GM23338 (cell line): ENCODE measurements at regions not wholly inside any gene's neighbourhood (a gene's known extent, or its start where the extent isn't known, plus 50 kb on each side); places are given as distances from the start of the nearest gene placed in this dataset.

ENCODE experiments used
- ATAC-seq: fragments of 200-7000 bp; cut with Tn5 transposase; 3 replicates; pipeline ENCODE4 v1.9.1; 2020
- DNase-seq: peaks from one replicate; pipeline ENCODE4 v3.0.0-alpha.2; 2015; ENCODE audit warnings: low spot score
- H2AFZ ChIP-seq: fragments of 200-600 bp; sonication (generic); 2 replicates; pipeline ENCODE4 v1.8.0; 2016; ENCODE audit warnings: antibody characterized with exemption, mild to moderate bottlenecking, moderate library complexity
- H3F3A ChIP-seq: fragments of 200-600 bp; sonication (generic); replicated peaks from 2 replicates; pipeline ENCODE4 v1.8.0; 2017; ENCODE audit warnings: antibody characterized with exemption, mixed run types, low read depth
- H3K27ac ChIP-seq: fragments of 200-600 bp; sonication (generic); 2 replicates; pipeline ENCODE4 v1.6.1; 2016; ENCODE audit warnings: low read depth
- H3K27me3 ChIP-seq: fragments of 200-600 bp; sonication (generic); 2 replicates; pipeline ENCODE4 v1.8.0; 2016; ENCODE audit warnings: mild to moderate bottlenecking, mixed run types, moderate library complexity; ENCODE audit not compliant: insufficient read depth
- H3K36me3 ChIP-seq: fragments of 200-600 bp; sonication (generic); 2 replicates; pipeline ENCODE4 v1.8.0; 2016; ENCODE audit warnings: mild to moderate bottlenecking; ENCODE audit not compliant: insufficient read depth
- H3K4me1 ChIP-seq: fragments of 200-600 bp; sonication (generic); 2 replicates; pipeline ENCODE4 v1.8.0; 2016; ENCODE audit warnings: mild to moderate bottlenecking, moderate library complexity; ENCODE audit not compliant: insufficient read depth
- H3K4me2 ChIP-seq: fragments of 200-600 bp; sonication (generic); 2 replicates; pipeline ENCODE4 v1.7.1; 2017; ENCODE audit warnings: mixed run types
- H3K4me3 ChIP-seq: fragments of 200-600 bp; sonication (generic); 2 replicates; pipeline ENCODE4 v1.6.1; 2016; ENCODE audit warnings: mixed run types
- H3K79me2 ChIP-seq: fragments of 200-600 bp; sonication (generic); replicated peaks from 2 replicates; pipeline ENCODE4 v1.8.0; 2017; ENCODE audit warnings: mild to moderate bottlenecking; ENCODE audit not compliant: insufficient read depth
- H3K9me2 ChIP-seq: fragments of 200-600 bp; sonication (generic); 2 replicates; pipeline ENCODE4 v1.8.0; 2017; ENCODE audit not compliant: insufficient read depth
- H4K20me1 ChIP-seq: fragments of 200-600 bp; sonication (generic); replicated peaks from 2 replicates; pipeline ENCODE4 v1.8.0; 2017; ENCODE audit warnings: mild to moderate bottlenecking; ENCODE audit not compliant: insufficient read depth
- H3K27ac Mint-ChIP-seq: 2 replicates; pipeline ENCODE4 v1.8.0; 2020; ENCODE audit warnings: inconsistent platforms, mild to moderate bottlenecking, moderate library complexity, mixed read lengths
- H3K27me3 Mint-ChIP-seq: 3 replicates; pipeline ENCODE4 v1.8.0; 2022; ENCODE audit warnings: low read depth, mild to moderate bottlenecking, moderate library complexity, mixed read lengths, inconsistent platforms; ENCODE audit not compliant: insufficient read depth, poor library complexity
- H3K36me3 Mint-ChIP-seq: 3 replicates; pipeline ENCODE4 v1.8.0; 2021; ENCODE audit warnings: low read depth, mild to moderate bottlenecking, inconsistent platforms, moderate library complexity, mixed read lengths
- H3K4me1 Mint-ChIP-seq: 3 replicates; pipeline ENCODE4 v1.8.0; 2020; ENCODE audit warnings: mild to moderate bottlenecking, inconsistent platforms, mixed read lengths
- H3K4me3 Mint-ChIP-seq: 3 replicates; pipeline ENCODE4 v1.8.0; 2021; ENCODE audit warnings: moderate library complexity, mild to moderate bottlenecking, inconsistent platforms, mixed read lengths
- H3K9me3 Mint-ChIP-seq: 3 replicates; pipeline ENCODE4 v1.8.0; 2020; ENCODE audit warnings: moderate library complexity, mild to moderate bottlenecking, inconsistent platforms, mixed read lengths
- CREB1 ChIP-seq: fragments of 250-450 bp; sonication (Bioruptor Pico); IDR thresholded peaks from 2 replicates; pipeline ENCODE4 v1.5.0; 2020; ENCODE audit warnings: low read depth, mild to moderate bottlenecking, moderate library complexity
- ETS1 ChIP-seq: IDR thresholded peaks from 2 replicates; pipeline ENCODE4 v1.6.1; 2016; ENCODE audit warnings: antibody characterized with exemption
- EZH2 ChIP-seq: fragments of 200-600 bp; sonication (generic); IDR thresholded peaks from one replicate; pipeline ENCODE4 v1.8.0; 2017; ENCODE audit warnings: antibody characterized with exemption, mild to moderate bottlenecking, low read depth; ENCODE audit not compliant: unreplicated experiment
- EZH2phosphoT487 ChIP-seq: fragments of 200-600 bp; sonication (generic); IDR thresholded peaks from one replicate; pipeline ENCODE4 v1.8.1; 2018; ENCODE audit warnings: antibody characterized with exemption; ENCODE audit not compliant: unreplicated experiment
- ZNF114 ChIP-seq: fragments of 250-450 bp; sonication (Bioruptor Pico); IDR thresholded peaks from 2 replicates; pipeline ENCODE4 v1.5.0; 2020; ENCODE audit warnings: mild to moderate bottlenecking, moderate library complexity
- TF ChIP-seq, protein P1 (sequence below), 2 experiments: fragments of 200-600 bp in 1 of 2; sonication (generic) in 1 of 2; conservative IDR thresholded peaks; 2 replicates each; pipeline versions ENCODE4 v1.5.1 to v1.6.1; 2016 to 2017; ENCODE audit warnings: antibody characterized with exemption in 2 of 2, low read depth in 2 of 2, mild to moderate bottlenecking in 2 of 2, moderate library complexity in 1 of 2

DNA sequence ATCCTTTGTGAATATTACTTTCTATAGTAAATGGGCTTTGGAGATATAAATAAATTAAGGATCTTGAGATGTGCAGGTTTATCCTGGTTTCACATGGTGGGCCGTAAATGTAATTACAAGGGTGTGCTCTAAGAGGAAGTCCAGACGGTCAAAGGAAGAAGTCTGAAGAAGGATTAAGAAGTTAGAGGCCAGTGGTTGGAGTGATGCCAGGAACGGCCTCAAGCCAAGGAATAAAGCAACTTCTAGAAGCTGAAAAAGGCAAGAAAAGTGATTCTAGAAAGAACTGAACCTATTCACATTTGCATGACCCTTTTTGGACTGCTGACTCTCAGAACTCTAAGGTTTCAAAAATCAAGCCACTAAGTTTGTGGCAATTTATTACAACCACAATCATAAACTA, 981.3 kb upstream of the ALCAM start (continued):
- TF ChIP-seq EZH2 (no peak), ETS1 (no peak), EZH2phosphoT487 (no peak), ZNF114 (no peak)

GRCh38 chr3:104388619-104389018, 978.1 kb upstream of the ALCAM start:
- no peak overlapping the region for H3K4me3 Mint-ChIP-seq
- Histone ChIP-seq H3K4me1 (no peaks in the 10 kb centered on the region), H3K27ac (no peak overlapping the region), H3K36me3 (no peaks in the 10 kb centered on the region), H3K27me3 (no peaks in the 10 kb centered on the region), H2AFZ (no peak overlapping the region), H3K79me2 (no peaks in the 10 kb centered on the region), H3K4me2 (no peak overlapping the region), H3F3A (no peaks in the 10 kb centered on the region), H3K9me2 (no peaks in the 10 kb centered on the region), H3K4me3 (no peak overlapping the region), H4K20me1 (no peaks in the 10 kb centered on the region)
- TF ChIP-seq, protein P1, sequence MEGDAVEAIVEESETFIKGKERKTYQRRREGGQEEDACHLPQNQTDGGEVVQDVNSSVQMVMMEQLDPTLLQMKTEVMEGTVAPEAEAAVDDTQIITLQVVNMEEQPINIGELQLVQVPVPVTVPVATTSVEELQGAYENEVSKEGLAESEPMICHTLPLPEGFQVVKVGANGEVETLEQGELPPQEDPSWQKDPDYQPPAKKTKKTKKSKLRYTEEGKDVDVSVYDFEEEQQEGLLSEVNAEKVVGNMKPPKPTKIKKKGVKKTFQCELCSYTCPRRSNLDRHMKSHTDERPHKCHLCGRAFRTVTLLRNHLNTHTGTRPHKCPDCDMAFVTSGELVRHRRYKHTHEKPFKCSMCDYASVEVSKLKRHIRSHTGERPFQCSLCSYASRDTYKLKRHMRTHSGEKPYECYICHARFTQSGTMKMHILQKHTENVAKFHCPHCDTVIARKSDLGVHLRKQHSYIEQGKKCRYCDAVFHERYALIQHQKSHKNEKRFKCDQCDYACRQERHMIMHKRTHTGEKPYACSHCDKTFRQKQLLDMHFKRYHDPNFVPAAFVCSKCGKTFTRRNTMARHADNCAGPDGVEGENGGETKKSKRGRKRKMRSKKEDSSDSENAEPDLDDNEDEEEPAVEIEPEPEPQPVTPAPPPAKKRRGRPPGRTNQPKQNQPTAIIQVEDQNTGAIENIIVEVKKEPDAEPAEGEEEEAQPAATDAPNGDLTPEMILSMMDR (conservative IDR thresholded peaks at IDR 0.05; ENCODE audit: low read depth in 2 of 2), result no peak
- H3K4me1 Mint-ChIP-seq, result no peaks in the 10 kb centered on the region
- H3K9me3 Mint-ChIP-seq, result peaks cover 10% of the 10 kb centered on the region
- H3K27ac Mint-ChIP-seq, result no peak overlapping the region
- DNase-seq, result no peak
- no peaks in the 10 kb centered on the region for H3K27me3 Mint-ChIP-seq
- peaks cover 8% of the 10 kb centered on the region for H3K36me3 Mint-ChIP-seq
- ATAC-seq, result no peak

DNA sequence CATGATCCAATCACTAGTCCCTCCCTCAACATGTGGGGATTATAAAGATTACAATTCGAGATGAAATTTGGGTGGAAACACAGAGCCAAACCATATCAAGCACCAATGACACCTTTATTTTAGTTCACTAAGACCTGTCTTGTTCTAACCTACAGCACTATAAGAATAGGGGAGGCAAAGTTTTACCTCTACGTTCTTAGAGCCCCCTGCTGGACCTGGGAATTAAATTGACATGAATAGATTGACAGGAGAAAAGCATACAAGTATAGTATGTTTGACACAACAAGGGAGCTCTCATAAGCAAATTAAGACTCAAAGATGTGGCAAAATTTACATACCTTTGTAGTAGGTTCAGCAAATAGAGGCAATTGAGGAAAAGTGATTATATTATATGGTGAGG, 974.4 kb upstream of the ALCAM start:
- Histone ChIP-seq H4K20me1 (no peaks in the 10 kb centered on the region), H3K4me3 (no peak overlapping the region), H3K4me2 (no peak overlapping the region), H3K27me3 (no peaks in the 10 kb centered on the region), H3K36me3 (no peaks in the 10 kb centered on the region), H3K79me2 (no peaks in the 10 kb centered on the region), H3F3A (no peaks in the 10 kb centered on the region), H3K4me1 (no peaks in the 10 kb centered on the region), H3K9me2 (no peaks in the 10 kb centered on the region), H2AFZ (no peak overlapping the region), H3K27ac (no peak overlapping the region)
- no peak for TF ChIP-seq CREB1 (CRISPR knock-in tag)
- TF ChIP-seq, protein P1 (conservative IDR thresholded peaks at IDR 0.05; ENCODE audit: low read depth in 2 of 2), result peak; percentile 44 to 47
- H3K4me3 Mint-ChIP-seq, result no peak overlapping the region
- H3K4me1 Mint-ChIP-seq, result no peaks in the 10 kb centered on the region
- H3K9me3 Mint-ChIP-seq, result peaks cover 10% of the 10 kb centered on the region
- H3K27ac Mint-ChIP-seq, result no peak overlapping the region
- no peaks in the 10 kb centered on the region for H3K27me3 Mint-ChIP-seq
- ATAC-seq (no peak), DNase-seq (peak; percentile 44)
- H3K36me3 Mint-ChIP-seq, result peaks cover 8% of the 10 kb centered on the region
